C4-2B (cell line): ENCODE measurements at regions not wholly inside any gene's neighbourhood (a gene's known extent, or its start where the extent isn't known, plus 50 kb on each side); places are given as distances from the start of the nearest gene placed in this dataset.
"Not testable (repeated sequence)": the region's sequence is repeated elsewhere in the genome, so short reads cannot be mapped to it uniquely, and the experiment has no call there.

Source experiments
- ZFX ChIP-seq: fragments of 450-650 bp; IDR thresholded peaks from 2 replicates; pipeline ENCODE4 v1.6.1; 2017
- TF ChIP-seq, protein P1 (sequence below): fragments of 450-650 bp; conservative IDR thresholded peaks from 2 replicates; pipeline ENCODE4 v1.5.1; 2017; ENCODE audit warnings: mild to moderate bottlenecking

DNA sequence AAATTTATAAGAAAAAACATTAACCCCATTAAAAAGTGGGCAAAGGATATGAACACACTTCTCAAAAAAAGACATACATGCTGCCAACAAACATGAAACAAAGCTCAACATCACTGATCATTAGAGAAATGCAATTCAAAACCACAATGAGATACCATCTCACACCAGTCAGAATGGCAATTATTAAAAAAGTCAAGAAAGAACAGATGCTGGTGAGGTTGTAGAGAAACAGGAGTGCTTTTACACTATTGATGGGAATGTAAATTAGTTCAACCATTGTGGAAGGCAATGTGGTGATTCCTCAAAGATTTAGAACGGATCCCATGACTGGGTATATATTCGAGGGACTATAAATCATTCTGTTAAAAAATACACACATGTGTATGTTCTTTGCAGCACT is 1665.5 kb downstream of the BRINP3 start:
- TF ChIP-seq, protein P1, sequence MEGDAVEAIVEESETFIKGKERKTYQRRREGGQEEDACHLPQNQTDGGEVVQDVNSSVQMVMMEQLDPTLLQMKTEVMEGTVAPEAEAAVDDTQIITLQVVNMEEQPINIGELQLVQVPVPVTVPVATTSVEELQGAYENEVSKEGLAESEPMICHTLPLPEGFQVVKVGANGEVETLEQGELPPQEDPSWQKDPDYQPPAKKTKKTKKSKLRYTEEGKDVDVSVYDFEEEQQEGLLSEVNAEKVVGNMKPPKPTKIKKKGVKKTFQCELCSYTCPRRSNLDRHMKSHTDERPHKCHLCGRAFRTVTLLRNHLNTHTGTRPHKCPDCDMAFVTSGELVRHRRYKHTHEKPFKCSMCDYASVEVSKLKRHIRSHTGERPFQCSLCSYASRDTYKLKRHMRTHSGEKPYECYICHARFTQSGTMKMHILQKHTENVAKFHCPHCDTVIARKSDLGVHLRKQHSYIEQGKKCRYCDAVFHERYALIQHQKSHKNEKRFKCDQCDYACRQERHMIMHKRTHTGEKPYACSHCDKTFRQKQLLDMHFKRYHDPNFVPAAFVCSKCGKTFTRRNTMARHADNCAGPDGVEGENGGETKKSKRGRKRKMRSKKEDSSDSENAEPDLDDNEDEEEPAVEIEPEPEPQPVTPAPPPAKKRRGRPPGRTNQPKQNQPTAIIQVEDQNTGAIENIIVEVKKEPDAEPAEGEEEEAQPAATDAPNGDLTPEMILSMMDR, result not testable (repeated sequence)
- TF ChIP-seq ZFX, result not testable (repeated sequence)
